ENCODE measurements at regions not wholly inside any gene's neighbourhood (a gene's known extent, or its start where the extent isn't known, plus 50 kb on each side); places are given as distances from the start of the nearest gene placed in this dataset.

DNA sequence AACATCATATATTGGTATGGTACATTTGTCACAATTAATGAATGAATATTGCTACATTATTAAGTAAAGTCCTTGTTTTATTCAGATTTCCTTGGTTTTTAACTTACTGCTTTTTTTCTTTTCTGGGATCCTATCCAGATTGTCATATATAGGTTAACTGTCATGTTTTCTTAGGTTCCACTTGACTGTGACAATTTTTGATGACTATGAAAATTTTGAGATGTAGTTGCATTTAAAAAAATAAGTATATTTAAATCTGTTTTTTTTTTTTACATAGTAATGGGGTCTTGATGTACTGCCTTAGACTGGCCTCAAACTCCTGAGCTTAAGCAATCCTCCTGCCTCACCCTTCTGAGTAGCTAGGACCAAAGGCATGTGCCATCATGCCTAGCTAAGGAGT lies 76.8 kb downstream of the ATP6V1G3 start:
- Mint-ChIP-seq H3K4me3 (no peak overlapping the region), H3K4me1 (no peaks in the 10 kb centered on the region), H3K27me3 (ENCODE audit: low read depth) (no peaks in the 10 kb centered on the region), H3K9me3 (no peaks in the 10 kb centered on the region), H3K36me3 (ENCODE audit: low read depth) (no peaks in the 10 kb centered on the region), H3K27ac (ENCODE audit: unreplicated experiment) (no peak overlapping the region)
- no peak for TF ChIP-seq CTCF (conservative IDR thresholded peaks at IDR 0.05)
- no peak for DNase-seq (ENCODE audit: low read depth, low spot score)

DNA sequence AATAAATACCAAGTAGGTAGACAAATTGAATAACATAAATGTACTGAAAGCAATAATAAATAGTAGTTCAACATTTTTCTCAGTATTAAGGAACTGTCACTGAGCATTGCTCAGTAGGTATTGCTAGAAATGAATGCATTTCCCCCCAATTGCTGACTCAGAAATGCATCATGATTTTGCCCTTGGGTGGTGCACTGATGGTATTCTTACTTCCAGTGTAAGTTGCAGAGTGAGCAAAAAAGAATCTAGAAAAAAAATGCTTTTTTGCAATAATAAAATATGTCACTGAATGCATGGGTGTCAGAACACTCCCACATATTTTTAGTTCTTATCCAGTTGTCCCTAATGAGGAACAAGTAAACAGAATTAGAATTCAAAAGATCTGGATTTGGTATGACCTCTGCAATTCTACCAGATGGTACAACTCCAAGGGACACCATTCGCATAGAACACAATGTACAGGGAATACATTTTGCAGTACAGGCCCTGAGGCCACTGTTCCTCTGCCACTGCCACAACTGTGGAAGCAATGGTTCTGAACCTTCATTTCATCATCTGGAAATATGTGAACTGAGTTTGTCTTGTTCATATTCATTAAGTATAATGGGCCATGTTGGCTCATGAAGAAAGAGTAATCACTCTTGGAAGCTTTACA lies 78.0 kb downstream of the ATP6V1G3 start:
- no peaks in the 10 kb centered on the region for H3K9me3 Mint-ChIP-seq
- H3K4me3 Mint-ChIP-seq: no peak overlapping the region
- H3K27ac Mint-ChIP-seq (ENCODE audit: unreplicated experiment): no peak overlapping the region
- no peaks in the 10 kb centered on the region for H3K27me3 Mint-ChIP-seq (ENCODE audit: low read depth)
- H3K4me1 Mint-ChIP-seq: no peaks in the 10 kb centered on the region
- H3K36me3 Mint-ChIP-seq (ENCODE audit: low read depth): no peaks in the 10 kb centered on the region
- TF ChIP-seq CTCF (conservative IDR thresholded peaks at IDR 0.05): no peak
- DNase-seq (ENCODE audit: low read depth, low spot score): no peak

- Mint-ChIP-seq H3K9me3 (no peaks in the 10 kb centered on the region), H3K4me1 (no peaks in the 10 kb centered on the region), H3K27me3 (ENCODE audit: low read depth) (no peaks in the 10 kb centered on the region), H3K36me3 (ENCODE audit: low read depth) (no peaks in the 10 kb centered on the region), H3K27ac (ENCODE audit: unreplicated experiment) (no peak overlapping the region), H3K4me3 (no peak overlapping the region)
- TF ChIP-seq CTCF (conservative IDR thresholded peaks at IDR 0.05): no peak
- DNase-seq (ENCODE audit: low read depth, low spot score): no peak
These were observed 84.5 kb downstream of the ATP6V1G3 start for GRCh38 chr1:198455966-198456365.

DNA sequence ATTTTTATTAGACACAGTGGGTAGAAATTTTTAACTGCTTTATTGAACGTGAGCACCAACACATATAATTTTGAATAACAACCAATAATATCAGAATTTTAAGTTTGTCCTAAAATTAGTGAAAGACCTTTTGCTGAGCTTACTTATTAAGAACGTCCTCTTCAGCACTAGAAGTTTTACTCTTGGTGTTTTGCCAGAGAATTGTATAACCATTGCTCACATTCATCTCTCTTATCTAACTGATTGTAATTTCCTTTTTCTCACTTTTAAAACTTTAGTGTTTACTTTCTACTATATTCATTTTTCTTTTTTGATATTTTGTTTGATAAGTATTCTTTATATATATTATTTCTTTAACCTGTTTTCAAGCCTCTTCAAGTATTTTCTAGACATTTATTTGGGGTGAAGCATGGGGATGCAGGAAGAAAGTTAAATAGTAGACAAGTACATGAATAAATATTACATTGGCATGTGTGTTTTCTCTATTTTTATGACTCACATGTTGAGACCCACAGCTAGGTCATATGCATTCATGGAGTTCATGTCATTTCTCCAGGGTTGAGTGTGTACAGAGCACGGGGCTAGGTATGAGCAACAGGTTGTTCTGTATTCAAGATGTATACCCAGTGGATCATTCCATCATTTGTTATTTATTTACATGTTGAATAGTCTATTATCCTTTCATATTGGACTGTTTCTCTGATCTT lies 90.6 kb downstream of the ATP6V1G3 start:
- no peak overlapping the region for H3K27ac Mint-ChIP-seq (ENCODE audit: unreplicated experiment)
- peaks cover 5% of the 10 kb centered on the region for H3K4me1 Mint-ChIP-seq
- no peak overlapping the region for H3K4me3 Mint-ChIP-seq
- no peak for TF ChIP-seq CTCF (conservative IDR thresholded peaks at IDR 0.05)
- no peaks in the 10 kb centered on the region for H3K27me3 Mint-ChIP-seq (ENCODE audit: low read depth)
- no peaks in the 10 kb centered on the region for H3K9me3 Mint-ChIP-seq
- no peaks in the 10 kb centered on the region for H3K36me3 Mint-ChIP-seq (ENCODE audit: low read depth)
- DNase-seq (ENCODE audit: low read depth, low spot score): no peak

GRCh38 chr1:198449261-198449660 lies 91.2 kb downstream of the ATP6V1G3 start:
- H3K27me3 Mint-ChIP-seq (ENCODE audit: low read depth): no peaks in the 10 kb centered on the region
- TF ChIP-seq CTCF (conservative IDR thresholded peaks at IDR 0.05): no peak
- H3K4me3 Mint-ChIP-seq: no peak overlapping the region
- H3K27ac Mint-ChIP-seq (ENCODE audit: unreplicated experiment): no peak overlapping the region
- H3K4me1 Mint-ChIP-seq: peaks cover 5% of the 10 kb centered on the region
- no peak for DNase-seq (ENCODE audit: low read depth, low spot score)
- H3K9me3 Mint-ChIP-seq: no peaks in the 10 kb centered on the region
- H3K36me3 Mint-ChIP-seq (ENCODE audit: low read depth): no peaks in the 10 kb centered on the region

Measured in neural crest cell (in vitro differentiated cells).